ENCODE measurements at regions not wholly inside any gene's neighbourhood (a gene's known extent, or its start where the extent isn't known, plus 50 kb on each side); places are given as distances from the start of the nearest gene placed in this dataset.

DNA sequence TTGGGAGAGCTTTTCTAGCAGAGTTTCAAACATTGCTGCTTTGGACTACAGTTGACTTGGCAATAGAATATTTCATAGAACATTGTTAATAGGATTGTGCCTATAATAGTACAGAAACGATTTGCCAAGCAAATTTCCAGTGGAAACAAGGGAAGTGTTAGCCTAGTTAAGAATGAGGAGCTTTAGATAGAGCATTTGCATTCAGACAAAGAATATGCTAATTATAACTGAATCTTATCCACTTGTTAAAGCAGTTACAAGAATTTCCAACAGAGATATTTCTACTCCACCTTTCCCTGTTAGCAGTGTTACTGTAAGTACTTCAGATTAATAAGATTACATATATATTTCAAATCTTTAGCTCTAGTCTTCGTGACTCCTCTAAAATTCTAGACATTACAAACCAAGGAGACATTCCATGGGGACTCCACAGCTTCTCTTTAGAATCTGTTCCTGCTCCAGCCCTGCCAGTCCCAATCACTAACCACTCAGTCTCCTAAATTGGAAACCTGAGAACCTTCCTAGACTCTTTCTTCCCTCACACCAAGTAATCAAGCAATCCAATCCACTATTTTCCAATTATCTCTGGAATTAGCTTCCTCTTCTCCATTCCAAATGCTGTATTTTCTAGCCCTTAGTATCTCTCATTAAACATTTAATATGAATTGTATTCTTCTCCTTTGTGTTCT is 141.8 kb upstream of the PBX1 start:
- H3K79me2 ChIP-seq (ENCODE audit: insufficient read depth, low read length) = no peaks in the 10 kb centered on the region
- no peak overlapping the region for H3K56ac ChIP-seq (ENCODE audit: insufficient read length, low read depth, low read length)
- H4K5ac ChIP-seq (ENCODE audit: insufficient read length, low read depth, low read length) = no peak overlapping the region
- no peak overlapping the region for H3K4ac ChIP-seq (ENCODE audit: low read depth, low read length)
- no peak overlapping the region for H3K14ac ChIP-seq (ENCODE audit: insufficient read depth, low read length)
- H3K18ac ChIP-seq (ENCODE audit: insufficient read length, low read depth, low read length) = no peak overlapping the region
- no peak overlapping the region for H3T11ph ChIP-seq (ENCODE audit: low read length)
- no peaks in the 10 kb centered on the region for H3K9me3 ChIP-seq (ENCODE audit: control insufficient read depth, low read depth, low read length)
- Mint-ChIP-seq H3K9me3 (no peaks in the 10 kb centered on the region), H3K4me3 (no peak overlapping the region; a peak in 1 of 5 replicates), H3K4me1 (peaks cover 29 to 32% of the 10 kb centered on the region in 2 experiments), H3K27me3 (ENCODE audit: low read depth) (no peaks in the 10 kb centered on the region), H3K36me3 (ENCODE audit: insufficient read depth in 1 of 3, low read depth in 3 of 3) (no peaks in the 10 kb centered on the region), H3K27ac (peak overlapping the region in 2 of 3 experiments; percentile 2 to 90; a peak in 4 of 7 replicates)
- H3K4me1 ChIP-seq (ENCODE audit: insufficient read depth, low read length) = peaks cover 4% of the 10 kb centered on the region; the same call in 1 of the 2 replicates
- H4K20me1 ChIP-seq (ENCODE audit: control insufficient read depth, insufficient read depth, insufficient read length) = no peaks in the 10 kb centered on the region
- H4K91ac ChIP-seq (ENCODE audit: insufficient read length, low read depth, low read length) = no peak overlapping the region
- H2BK5ac ChIP-seq (ENCODE audit: insufficient read length, low read length) = no peak overlapping the region
- H3K9ac ChIP-seq (ENCODE audit: extremely low read depth, insufficient read length, low read length) = no peak overlapping the region
- H3K79me1 ChIP-seq (ENCODE audit: insufficient read depth, low read depth, low read length, poor library complexity, severe bottlenecking) = no peaks in the 10 kb centered on the region
- no peak for DNase-seq
- no peak overlapping the region for H2BK120ac ChIP-seq (ENCODE audit: low read depth, low read length, poor library complexity, severe bottlenecking)
- H3K23me2 ChIP-seq (ENCODE audit: insufficient read length, low read depth, low read length, poor library complexity, severe bottlenecking) = no peaks in the 10 kb centered on the region
- no peak overlapping the region for H3K23ac ChIP-seq (ENCODE audit: insufficient read length, low read depth, low read length)
- no peaks in the 10 kb centered on the region for H3K27me3 ChIP-seq (ENCODE audit: insufficient read depth, low read length)
- no peak overlapping the region for H2AK5ac ChIP-seq (ENCODE audit: insufficient read length, low read length)
- TF ChIP-seq CTCF (conservative IDR thresholded peaks at IDR 0.05) = no peak
- H2BK15ac ChIP-seq (ENCODE audit: low read depth, low read length) = no peak overlapping the region
- no peak overlapping the region for H2AFZ ChIP-seq (ENCODE audit: low read length)
- no peak overlapping the region for H3K27ac ChIP-seq (ENCODE audit: insufficient read length, low read depth, low read length)
- H2BK12ac ChIP-seq (ENCODE audit: insufficient read length, low read depth, low read length) = no peak overlapping the region
- no CpG with 5 or more reads among the region's 2 CpGs for WGBS (ENCODE audit: extremely low coverage, insufficient read length, low lambda C conversion rate)
- no peak overlapping the region for H4K8ac ChIP-seq (replicated peaks; ENCODE audit: insufficient read length, low read depth, low read length)
- no peak overlapping the region for H3K4me2 ChIP-seq (ENCODE audit: insufficient read depth, insufficient read length, low read length)
- H2BK20ac ChIP-seq (ENCODE audit: low read depth, low read length, poor library complexity, severe bottlenecking) = no peak overlapping the region
